Neural crest cell (in vitro differentiated cells): ENCODE measurements at regions not wholly inside any gene's neighbourhood (a gene's known extent, or its start where the extent isn't known, plus 50 kb on each side); places are given as distances from the start of the nearest gene placed in this dataset.

ENCODE experiments used
- DNase-seq: peaks from one replicate; pipeline ENCODE4 v3.0.0; 2021; ENCODE audit warnings: low read depth, mixed read lengths, low spot score
- H3K27ac Mint-ChIP-seq: one replicate; pipeline ENCODE4 v1.8.0; 2021; ENCODE audit warnings: mild to moderate bottlenecking, mixed read lengths; ENCODE audit not compliant: unreplicated experiment
- H3K27me3 Mint-ChIP-seq: 2 replicates; pipeline ENCODE4 v1.8.0; 2021; ENCODE audit warnings: low read depth, mild to moderate bottlenecking, mixed read lengths
- H3K36me3 Mint-ChIP-seq: 2 replicates; pipeline ENCODE4 v1.8.0; 2021; ENCODE audit warnings: low read depth, mild to moderate bottlenecking, mixed read lengths
- H3K4me1 Mint-ChIP-seq: 2 replicates; pipeline ENCODE4 v1.8.0; 2021; ENCODE audit warnings: mixed read lengths
- H3K4me3 Mint-ChIP-seq: one replicate; pipeline ENCODE4 v1.8.0; 2021; ENCODE audit warnings: mild to moderate bottlenecking, mixed read lengths
- H3K9me3 Mint-ChIP-seq: 2 replicates; pipeline ENCODE4 v1.8.0; 2021; ENCODE audit warnings: mixed read lengths
- CTCF ChIP-seq: fragments of 200-600 bp; sonication (generic); conservative IDR thresholded peaks from 2 replicates; pipeline ENCODE4 v1.5.0; 2021; ENCODE audit warnings: antibody characterized with exemption, mild to moderate bottlenecking

- Mint-ChIP-seq H3K4me3 (no peak overlapping the region), H3K27me3 (peaks cover 2% of the 10 kb centered on the region)
Measured at GRCh38 chr15:96390986-96391385, 60.5 kb downstream of the NR2F2 start.

GRCh38 chr15:96392380-96393208 lies 62.1 kb downstream of the NR2F2 start:
- no peak for DNase-seq

More at GRCh38 chr15:96390986-96391385, 60.5 kb downstream of the NR2F2 start:
- Mint-ChIP-seq H3K4me1 (peaks cover 25% of the 10 kb centered on the region), H3K27ac (no peak overlapping the region), H3K9me3 (no peaks in the 10 kb centered on the region), H3K36me3 (peaks cover 2% of the 10 kb centered on the region)
- DNase-seq, result no peak
- no peak for TF ChIP-seq CTCF

GRCh38 chr15:96393209-96393513 lies 62.7 kb downstream of the NR2F2 start:
- peaks cover 25% of the 10 kb centered on the region for H3K4me1 Mint-ChIP-seq

More at GRCh38 chr15:96392380-96393208, 62.1 kb downstream of the NR2F2 start:
- H3K4me1 Mint-ChIP-seq, result peaks cover 25% of the 10 kb centered on the region
- H3K4me3 Mint-ChIP-seq, result no peak overlapping the region
- H3K27ac Mint-ChIP-seq, result no peak overlapping the region
- TF ChIP-seq CTCF, result no peak
- no peaks in the 10 kb centered on the region for H3K9me3 Mint-ChIP-seq
- peaks cover 2% of the 10 kb centered on the region for H3K36me3 Mint-ChIP-seq
- H3K27me3 Mint-ChIP-seq, result peaks cover 2% of the 10 kb centered on the region

GRCh38 chr15:96395687-96396086 lies 65.2 kb downstream of the NR2F2 start:
- Mint-ChIP-seq H3K36me3 (peaks cover 2% of the 10 kb centered on the region), H3K27ac (no peak overlapping the region), H3K4me3 (no peak overlapping the region), H3K9me3 (no peaks in the 10 kb centered on the region), H3K27me3 (peaks cover 6% of the 10 kb centered on the region), H3K4me1 (peaks cover 34% of the 10 kb centered on the region)
- no peak for DNase-seq
- no peak for TF ChIP-seq CTCF

More at GRCh38 chr15:96393209-96393513, 62.7 kb downstream of the NR2F2 start:
- TF ChIP-seq CTCF, result no peak
- Mint-ChIP-seq H3K27me3 (peaks cover 2% of the 10 kb centered on the region), H3K9me3 (no peaks in the 10 kb centered on the region), H3K36me3 (peaks cover 2% of the 10 kb centered on the region), H3K4me3 (no peak overlapping the region), H3K27ac (no peak overlapping the region)
- DNase-seq, result no peak

- peaks cover 11% of the 10 kb centered on the region for H3K27me3 Mint-ChIP-seq
- no peak for DNase-seq
- H3K9me3 Mint-ChIP-seq, result no peaks in the 10 kb centered on the region
- no peak overlapping the region for H3K27ac Mint-ChIP-seq
- peaks cover 26% of the 10 kb centered on the region for H3K4me1 Mint-ChIP-seq
- H3K4me3 Mint-ChIP-seq, result no peak overlapping the region
- TF ChIP-seq CTCF, result no peak
- H3K36me3 Mint-ChIP-seq, result peaks cover 2% of the 10 kb centered on the region
Measured at GRCh38 chr15:96398776-96399175, 68.3 kb downstream of the NR2F2 start.
